H1 (cell line): ENCODE measurements at regions not wholly inside any gene's neighbourhood (a gene's known extent, or its start where the extent isn't known, plus 50 kb on each side); places are given as distances from the start of the nearest gene placed in this dataset.

Experiments used
- ATF3 ChIP-seq: IDR thresholded peaks from 2 replicates; pipeline ENCODE4 v1.6.1; 2011; ENCODE audit warnings: low read depth, mild to moderate bottlenecking, low read length; ENCODE audit not compliant: insufficient read depth
- JUN ChIP-seq: IDR thresholded peaks from 2 replicates; pipeline ENCODE4 v1.6.1; 2011; ENCODE audit warnings: low read depth, mild to moderate bottlenecking, improper control_type of control experiment, low read length
- JUND ChIP-seq: IDR thresholded peaks from 2 replicates; pipeline ENCODE4 v1.6.1; 2011; ENCODE audit warnings: mild to moderate bottlenecking, improper control_type of control experiment, low read length

- TF ChIP-seq JUN (no peak), JUND (no peak), ATF3 (no peak)
Observed at GRCh38 chr10:31210190-31210589, 108.8 kb upstream of the ZEB1 start (continued).
